HG03060 (cell line): ENCODE measurements at regions not wholly inside any gene's neighbourhood (a gene's known extent, or its start where the extent isn't known, plus 50 kb on each side); places are given as distances from the start of the nearest gene placed in this dataset.
A peak's percentile ranks its signal among the peaks of the same experiment; 100 is the strongest.

Experiments used
- ATAC-seq: cut with Tn5 transposase; IDR thresholded peaks from one replicate; pipeline ENCODE4 v1.9.1; 2021; ENCODE audit warnings: low read depth, moderate number of reproducible peaks; ENCODE audit not compliant: unreplicated experiment

- no peak for ATAC-seq
Observed at GRCh38 chr14:49970474-49971147, 77.7 kb downstream of the ARF6 start.

GRCh38 chr14:49971156-49972130 is 78.6 kb downstream of the ARF6 start:
- peak; percentile 76 for ATAC-seq

GRCh38 chr14:49972131-49972671 is 79.3 kb downstream of the ARF6 start:
- no peak for ATAC-seq

DNA sequence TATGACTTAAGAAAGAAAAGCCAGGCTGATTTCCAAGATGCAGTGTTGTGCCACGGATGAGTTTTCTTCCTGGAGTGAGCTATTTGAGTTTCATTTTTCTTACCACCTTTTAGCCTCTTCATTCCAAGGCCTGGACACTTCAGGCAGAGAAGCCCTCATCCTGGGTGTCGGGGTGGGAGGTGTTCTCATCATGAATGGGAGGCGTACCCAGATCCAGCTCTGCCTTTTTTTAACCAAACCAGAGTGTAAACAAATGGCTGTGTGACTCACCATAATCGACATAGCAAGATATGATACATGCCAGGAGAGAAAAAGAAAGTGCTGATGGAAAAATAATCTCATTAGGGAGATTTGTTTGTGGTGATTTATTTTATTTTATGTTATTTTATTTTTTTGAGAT is 79.9 kb downstream of the ARF6 start:
- no peak for ATAC-seq

DNA sequence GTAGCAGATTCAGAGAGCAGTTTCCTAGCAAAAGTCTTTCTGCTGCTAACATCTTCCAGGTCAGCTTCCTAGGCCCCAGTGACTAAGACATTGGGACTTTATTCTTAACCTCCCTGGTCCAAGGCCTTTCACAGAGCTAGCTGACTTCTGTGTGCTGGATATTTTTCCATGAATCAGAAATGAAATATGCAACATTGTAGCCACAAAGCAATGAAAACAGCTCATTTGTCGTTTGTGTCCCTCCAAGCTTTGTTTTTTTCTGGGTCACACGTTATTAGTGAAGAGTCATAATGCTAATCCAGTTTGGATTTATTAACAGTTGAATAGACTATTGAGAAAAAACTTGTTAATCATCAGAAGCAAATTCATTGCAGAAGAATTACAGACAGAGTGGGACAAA is 82.4 kb downstream of the ARF6 start:
- no peak for ATAC-seq

DNA sequence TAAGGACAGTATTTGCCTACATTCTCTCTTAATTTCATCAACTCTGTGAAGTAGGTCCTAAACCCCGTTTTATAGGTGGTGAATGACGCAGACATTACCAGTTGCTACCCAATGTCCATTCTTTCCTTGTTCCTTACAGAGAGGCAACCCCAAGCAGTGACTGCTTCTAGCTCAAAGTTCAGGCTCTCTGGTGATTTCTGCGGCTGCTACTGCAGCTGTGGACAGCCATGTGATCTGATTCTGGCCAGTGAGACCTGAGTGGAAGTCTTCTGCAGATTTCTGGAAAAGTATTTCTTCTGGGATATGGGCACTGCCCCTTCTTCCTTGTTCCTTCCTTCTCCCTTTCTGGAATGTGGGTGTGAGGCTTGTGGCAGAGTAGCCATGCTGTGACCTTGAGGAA is 82.9 kb downstream of the ARF6 start:
- ATAC-seq, result no peak

DNA sequence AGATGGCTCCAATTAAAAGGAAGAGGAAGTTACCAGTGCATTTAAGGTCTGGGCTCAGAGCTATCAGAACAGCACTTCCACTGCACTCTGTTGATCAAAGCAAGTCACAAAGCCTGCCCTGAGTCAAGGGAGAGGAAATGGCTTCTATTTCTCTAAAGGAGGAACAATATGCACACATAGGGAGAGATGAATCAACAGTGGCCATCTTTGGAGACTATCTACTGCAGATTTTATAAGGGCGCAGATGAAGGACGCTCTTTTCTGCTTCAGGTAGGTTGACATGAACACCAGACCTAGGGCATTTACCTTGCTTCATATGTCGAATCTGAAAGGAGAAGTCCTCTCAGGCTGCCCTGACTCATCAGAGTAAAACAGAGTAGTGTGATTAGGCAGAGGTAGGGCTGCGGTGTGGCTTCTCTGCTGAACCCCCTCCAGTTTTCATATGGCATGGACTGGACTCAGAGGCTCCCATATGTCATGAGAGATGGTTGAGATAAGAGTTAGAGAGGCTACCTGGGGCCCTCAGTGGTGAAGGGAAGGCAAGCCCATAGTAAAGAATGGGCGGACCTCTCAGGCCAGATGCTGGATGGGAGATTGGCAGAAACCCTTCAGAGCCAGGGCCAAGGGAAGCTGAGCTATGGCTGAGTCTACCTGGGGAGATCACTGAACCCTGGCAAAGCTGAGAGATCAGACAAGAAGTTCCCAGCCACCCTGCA is 84.4 kb downstream of the ARF6 start:
- peak; percentile 69 for ATAC-seq

DNA sequence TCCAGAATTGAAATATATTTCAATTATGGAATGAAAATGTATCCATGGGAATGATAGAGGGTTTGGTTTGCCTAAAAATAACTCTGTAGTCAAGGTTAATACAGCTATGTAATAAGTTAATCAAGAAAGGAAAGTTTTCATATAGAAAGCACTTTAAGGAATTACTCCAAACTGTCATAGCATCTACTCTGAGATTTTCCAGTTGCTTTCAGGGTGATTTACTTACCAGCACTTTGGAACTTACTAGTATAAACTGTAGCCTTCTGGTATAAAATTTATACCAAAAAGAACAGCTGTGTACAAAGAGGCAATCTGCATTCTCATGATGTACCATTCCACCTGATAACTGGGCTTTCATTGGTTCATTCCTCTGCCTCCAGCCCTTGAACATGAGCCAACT is 87.1 kb downstream of the ARF6 start:
- no peak for ATAC-seq

GRCh38 chr14:49982082-49982481 is 89.2 kb downstream of the ARF6 start:
- ATAC-seq, result no peak

GRCh38 chr14:49982501-49982951 is 89.6 kb downstream of the ARF6 start:
- no peak for ATAC-seq

- ATAC-seq, result no peak
Observed at GRCh38 chr14:49984424-49984823, 91.5 kb downstream of the ARF6 start.

GRCh38 chr14:49986343-49987014 is 93.6 kb downstream of the ARF6 start:
- ATAC-seq, result no peak

DNA sequence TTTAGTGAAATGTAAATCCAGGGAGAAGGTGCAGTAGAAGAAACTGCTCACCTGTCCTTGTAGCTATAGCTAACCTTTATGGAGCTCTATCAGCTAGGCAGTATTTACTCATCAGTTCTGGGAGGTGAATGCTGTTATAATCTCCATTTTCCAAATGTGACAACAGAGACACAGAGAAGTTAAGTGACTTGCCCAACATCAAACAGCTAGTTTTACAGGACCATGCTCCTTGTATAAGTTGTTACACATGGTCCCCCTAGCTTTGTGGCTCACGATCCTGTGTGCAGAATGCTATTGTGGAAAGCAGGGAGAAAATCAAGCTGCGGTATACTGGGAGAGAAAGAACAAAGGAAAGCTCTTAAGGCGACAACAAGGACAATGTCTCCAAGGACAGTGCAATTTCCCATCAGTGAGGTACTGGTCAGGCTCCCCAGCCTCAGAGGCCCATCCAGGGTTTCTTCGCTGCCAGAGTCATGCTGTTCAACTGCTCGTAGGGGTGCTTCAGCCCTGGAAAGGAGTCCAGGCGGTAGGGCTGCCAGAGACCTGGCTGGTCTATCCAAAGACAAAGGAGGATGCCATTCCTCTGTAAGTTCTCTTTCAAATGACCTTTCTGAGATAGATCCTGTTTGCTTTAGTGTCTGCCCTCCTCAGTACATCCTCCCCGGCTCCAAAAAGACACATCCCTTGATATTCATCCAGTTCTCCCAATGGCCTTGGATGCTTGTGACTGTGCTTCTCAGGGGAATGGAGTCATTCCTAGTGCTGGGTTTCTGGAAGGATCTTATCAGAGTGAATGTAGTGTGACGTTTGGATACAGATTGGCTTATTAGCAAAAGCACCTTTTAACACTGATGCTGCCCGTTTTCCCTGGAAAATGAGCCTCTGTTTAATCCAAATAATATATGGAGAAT is 95.5 kb downstream of the ARF6 start:
- no peak for ATAC-seq

DNA sequence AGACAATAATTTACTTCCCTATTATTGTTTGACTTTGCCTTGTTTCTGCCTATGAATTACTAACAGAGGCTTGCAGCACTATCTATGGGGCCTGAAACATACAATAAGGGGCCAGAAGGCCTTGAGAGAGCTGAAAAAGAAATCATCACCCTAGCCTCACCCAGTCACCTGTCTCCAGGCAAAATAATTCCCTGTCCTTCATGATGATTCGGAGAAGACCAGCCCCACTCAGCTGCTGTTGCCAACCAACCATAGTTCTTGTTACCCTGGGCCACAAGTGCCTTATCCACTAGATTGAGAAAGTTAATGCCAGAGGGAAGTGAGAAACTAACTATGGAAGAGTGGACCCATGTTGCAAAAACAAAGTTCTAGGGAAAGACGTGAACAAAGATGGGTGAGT is 97.1 kb downstream of the ARF6 start:
- no peak for ATAC-seq

DNA sequence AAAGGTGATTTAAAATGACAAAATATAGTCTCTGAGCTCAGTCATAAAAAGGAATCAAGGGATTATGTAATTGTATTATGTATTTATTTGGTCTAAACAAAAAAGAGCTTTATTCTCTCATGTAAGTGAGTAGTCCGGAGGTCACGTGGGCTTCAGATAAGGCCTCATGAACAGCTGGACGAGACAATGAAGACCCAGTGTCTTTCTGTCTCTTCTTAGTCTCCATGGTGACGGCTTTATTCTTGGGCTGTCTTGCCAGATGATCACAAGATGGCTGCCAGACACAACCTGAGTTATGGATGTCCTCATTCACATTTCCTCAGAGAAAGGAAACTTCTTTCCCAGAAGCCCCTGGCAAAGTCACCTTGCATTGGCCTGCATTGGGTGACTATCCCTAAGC is 98.6 kb downstream of the ARF6 start:
- ATAC-seq, result no peak

- ATAC-seq, result no peak
Observed at GRCh38 chr14:49992036-49992435, 99.2 kb downstream of the ARF6 start.

DNA sequence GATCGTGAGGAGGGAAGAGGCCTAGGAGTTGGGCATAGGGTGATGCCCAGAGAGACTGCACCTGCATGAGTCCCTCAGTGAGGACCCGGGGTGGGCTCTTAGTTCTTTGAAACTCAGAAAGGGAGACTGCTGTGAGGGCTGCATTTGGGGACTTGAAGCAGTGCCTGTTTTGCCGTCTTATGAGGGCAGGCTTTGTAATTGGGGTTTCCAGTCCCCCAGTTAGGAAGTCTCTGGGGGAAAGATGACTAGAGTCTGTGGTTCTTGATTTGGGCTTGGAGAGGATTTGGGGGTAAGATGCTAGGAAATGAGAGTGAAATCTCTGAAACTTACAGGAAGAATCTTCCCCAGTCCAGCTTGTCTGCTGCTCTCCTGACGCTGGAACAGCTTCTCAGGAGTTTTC is 99.6 kb downstream of the ARF6 start:
- no peak for ATAC-seq

DNA sequence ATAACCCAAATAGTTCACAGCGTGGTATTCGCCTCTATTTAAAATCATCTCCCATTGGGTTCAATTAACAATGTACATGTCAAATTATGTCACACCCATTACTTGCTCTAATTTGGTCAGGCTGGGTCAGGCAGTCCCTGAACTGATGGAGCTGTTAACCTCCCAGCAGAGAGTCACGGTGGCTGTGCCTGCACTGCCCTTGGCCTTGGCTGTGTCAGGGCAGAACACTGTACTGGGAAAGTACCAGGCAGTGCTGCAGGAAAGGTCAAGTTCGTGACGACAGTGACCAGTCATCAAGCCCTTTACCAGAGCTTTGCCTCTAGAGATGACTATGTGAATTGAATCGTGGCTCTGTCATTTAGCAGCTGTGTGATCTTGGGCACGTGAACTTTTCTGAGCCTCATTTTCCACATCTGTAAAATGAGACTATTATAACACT is 100.0 kb downstream of the ARF6 start:
- peak; percentile 93 for ATAC-seq

GRCh38 chr14:49993565-49993964 is 100.7 kb downstream of the ARF6 start:
- no peak for ATAC-seq
